Liver (tissue), 8 donors: ENCODE measurements at regions not wholly inside any gene's neighbourhood (a gene's known extent, or its start where the extent isn't known, plus 50 kb on each side); places are given as distances from the start of the nearest gene placed in this dataset.

Source experiments
- DNase-seq: peaks from one replicate; pipeline ENCODE4 v3.0.0-alpha.2; 2017; ENCODE audit warnings: low spot score
- H3K27ac ChIP-seq, 2 donors: one replicate each; pipeline ENCODE4 v1.7.0; 2013; ENCODE audit warnings: inconsistent platforms in 2 of 2, low read length in 2 of 2, control low read depth in 1 of 2, low read depth in 1 of 2, mild to moderate bottlenecking in 1 of 2
- H3K27me3 ChIP-seq, 4 donors: one replicate each; pipeline versions ENCODE4 v1.6.1 to v1.7.0; 2013; ENCODE audit warnings: low read length in 3 of 4, inconsistent platforms in 1 of 4, mild to moderate bottlenecking in 1 of 4, moderate library complexity in 1 of 4; ENCODE audit not compliant: control insufficient read depth in 4 of 4, insufficient read depth in 4 of 4
- H3K36me3 ChIP-seq, 4 donors: one replicate each; pipeline versions ENCODE4 v1.6.1 to v1.7.0; 2013; ENCODE audit warnings: low read length in 3 of 4, mild to moderate bottlenecking in 3 of 4, low read depth in 1 of 4, moderate library complexity in 1 of 4; ENCODE audit not compliant: control insufficient read depth in 4 of 4, insufficient read depth in 3 of 4
- H3K4me1 ChIP-seq, 4 donors: one replicate each; pipeline versions ENCODE4 v1.6.1 to v1.7.0; 2013; ENCODE audit warnings: low read length in 3 of 4, mild to moderate bottlenecking in 3 of 4, moderate library complexity in 1 of 4; ENCODE audit not compliant: control insufficient read depth in 4 of 4, insufficient read depth in 4 of 4
- H3K4me3 ChIP-seq, 3 donors: one replicate each; pipeline versions ENCODE4 v1.6.1 to v1.7.0; 2013; ENCODE audit warnings: low read length in 3 of 3, control low read depth in 1 of 3, low read depth in 1 of 3, mild to moderate bottlenecking in 1 of 3
- H3K9ac ChIP-seq, 2 donors: one replicate each; pipeline ENCODE4 v1.7.0; 2013; ENCODE audit warnings: low read length in 2 of 2, mild to moderate bottlenecking in 2 of 2, moderate library complexity in 2 of 2, control low read depth in 1 of 2, low read depth in 1 of 2
- H3K9me3 ChIP-seq, 4 donors: one replicate each; pipeline versions ENCODE4 v1.6.1 to v1.7.0; 2013; ENCODE audit warnings: low read length in 3 of 4; ENCODE audit not compliant: control insufficient read depth in 4 of 4
- EGR1 ChIP-seq, 2 donors: IDR thresholded peaks; 2 replicates each; pipeline ENCODE4 v1.6.1; 2016 to 2018; ENCODE audit warnings: antibody characterized with exemption in 2 of 2, low read depth in 2 of 2
- FOXA1 ChIP-seq: IDR thresholded peaks from 2 replicates; pipeline ENCODE4 v1.6.1; 2016; ENCODE audit warnings: antibody characterized with exemption
- FOXA2 ChIP-seq: IDR thresholded peaks from 2 replicates; pipeline ENCODE4 v1.6.1; 2016; ENCODE audit warnings: antibody characterized with exemption
- GABPA ChIP-seq, 2 donors: IDR thresholded peaks in 1 of 2; conservative IDR thresholded peaks in 1 of 2; 2 replicates each; pipeline ENCODE4 v1.6.1; 2016; ENCODE audit warnings: antibody characterized with exemption in 2 of 2, mild to moderate bottlenecking in 1 of 2, moderate library complexity in 1 of 2
- HNF4A ChIP-seq, 2 donors: conservative IDR thresholded peaks; 2 replicates each; pipeline ENCODE4 v1.6.1; 2016; ENCODE audit warnings: antibody characterized with exemption in 2 of 2, mild to moderate bottlenecking in 2 of 2
- HNF4G ChIP-seq: IDR thresholded peaks from 2 replicates; pipeline ENCODE4 v1.6.1; 2016; ENCODE audit warnings: antibody characterized with exemption
- JUND ChIP-seq, 2 donors: IDR thresholded peaks; 2 replicates each; pipeline ENCODE4 v1.6.1; 2016; ENCODE audit warnings: antibody characterized with exemption in 2 of 2
- NR2F2 ChIP-seq: IDR thresholded peaks from 2 replicates; pipeline ENCODE4 v1.6.1; 2016; ENCODE audit warnings: antibody characterized with exemption
- RAD21 ChIP-seq, 2 donors: IDR thresholded peaks; 2 replicates each; pipeline ENCODE4 v1.6.1; 2016; ENCODE audit warnings: antibody characterized with exemption in 2 of 2, mild to moderate bottlenecking in 2 of 2
- RXRA ChIP-seq, 2 donors: IDR thresholded peaks; 2 replicates each; pipeline ENCODE4 v1.6.1; 2017 to 2018; ENCODE audit warnings: antibody characterized with exemption in 2 of 2, mild to moderate bottlenecking in 1 of 2
- SP1 ChIP-seq: IDR thresholded peaks from 2 replicates; pipeline ENCODE4 v1.6.1; 2018; ENCODE audit warnings: antibody characterized with exemption, mild to moderate bottlenecking
- TAF1 ChIP-seq: conservative IDR thresholded peaks from 2 replicates; pipeline ENCODE4 v1.6.1; 2016; ENCODE audit warnings: antibody characterized with exemption, mild to moderate bottlenecking
- YY1 ChIP-seq: IDR thresholded peaks from 2 replicates; pipeline ENCODE4 v1.6.1; 2016; ENCODE audit warnings: antibody characterized with exemption, mild to moderate bottlenecking
- WGBS: extraction: QIAGEN DNeasy Blood & Tissue Kit; methylation state at CpG from one replicate; pipeline ENCODE4 v1.1.7; 2013; 5-methylcytosine and 5-hydroxymethylcytosine counted together
- TF ChIP-seq, protein P1 (sequence below): IDR thresholded peaks from 2 replicates; pipeline ENCODE4 v1.6.1; 2016; ENCODE audit warnings: antibody characterized with exemption
- TF ChIP-seq, protein P2 (sequence below): fragments of 150-350 bp; IDR thresholded peaks from 2 replicates; pipeline ENCODE4 v1.5.1; 2017; ENCODE audit warnings: improper control_type of control experiment, low read depth, low read length; ENCODE audit not compliant: missing input control
- TF ChIP-seq, protein P3 (sequence below): IDR thresholded peaks from 2 replicates; pipeline ENCODE4 v1.6.1; 2016; ENCODE audit warnings: antibody characterized with exemption
- TF ChIP-seq, protein P4 (sequence below): IDR thresholded peaks from 2 replicates; pipeline ENCODE4 v1.6.1; 2016; ENCODE audit warnings: antibody characterized with exemption, mild to moderate bottlenecking
- TF ChIP-seq, protein P5 (sequence below): IDR thresholded peaks from 2 replicates; pipeline ENCODE4 v1.6.1; 2016; ENCODE audit warnings: antibody characterized with exemption
- donor health status: healthy.
- donor health status: healthy.
- donor health status: healthy.
- donor health status: healthy.
- donor health status: healthy.

DNA sequence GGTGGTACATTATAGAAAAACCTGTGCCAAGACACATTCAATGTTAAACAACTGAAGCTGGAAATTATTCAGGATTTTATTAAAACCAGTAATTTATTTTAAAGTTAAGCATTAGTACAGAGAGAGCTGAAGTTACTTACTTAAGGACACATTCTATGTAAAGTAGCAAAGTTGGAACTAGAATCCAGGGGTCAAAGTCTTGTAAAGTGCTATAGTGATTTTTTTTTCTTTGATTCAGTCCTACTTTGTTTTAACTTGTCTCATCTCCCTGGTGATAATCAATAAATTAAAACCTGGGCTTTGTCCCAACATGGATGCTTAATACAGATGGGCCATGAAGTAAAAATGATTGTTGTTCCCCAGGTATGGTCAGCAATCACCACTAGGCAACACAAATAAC, 1271.8 kb upstream of the CHAC2 start:
- no peak for DNase-seq

DNA sequence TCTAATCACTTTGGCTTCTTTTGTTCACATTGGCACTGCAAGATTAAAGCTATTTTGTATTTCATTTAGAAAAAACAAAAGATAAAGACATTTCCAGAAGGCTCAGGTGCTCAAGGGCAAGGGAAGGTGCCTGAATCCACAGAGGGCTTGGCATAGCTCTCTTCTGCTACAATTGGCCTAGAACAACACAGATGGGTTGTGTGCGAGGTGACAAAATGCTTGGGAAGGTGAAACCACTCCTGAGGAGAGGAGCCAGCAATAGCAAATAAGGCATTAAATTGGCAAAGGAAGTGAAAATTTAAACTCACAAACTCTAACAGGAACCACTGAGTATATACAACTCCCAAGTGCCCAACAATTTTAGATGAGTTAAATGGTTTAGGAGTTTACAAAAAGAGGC, 1290.4 kb upstream of the CHAC2 start:
- TF ChIP-seq EGR1 (IDR thresholded peaks at IDR 0.05; ENCODE audit: low read depth in 2 of 2) (no peak), HNF4G (no peak), YY1 (no peak), NR2F2 (no peak), RAD21 (IDR thresholded peaks at IDR 0.05) (no peak), SP1 (no peak)
- TF ChIP-seq, protein P1, sequence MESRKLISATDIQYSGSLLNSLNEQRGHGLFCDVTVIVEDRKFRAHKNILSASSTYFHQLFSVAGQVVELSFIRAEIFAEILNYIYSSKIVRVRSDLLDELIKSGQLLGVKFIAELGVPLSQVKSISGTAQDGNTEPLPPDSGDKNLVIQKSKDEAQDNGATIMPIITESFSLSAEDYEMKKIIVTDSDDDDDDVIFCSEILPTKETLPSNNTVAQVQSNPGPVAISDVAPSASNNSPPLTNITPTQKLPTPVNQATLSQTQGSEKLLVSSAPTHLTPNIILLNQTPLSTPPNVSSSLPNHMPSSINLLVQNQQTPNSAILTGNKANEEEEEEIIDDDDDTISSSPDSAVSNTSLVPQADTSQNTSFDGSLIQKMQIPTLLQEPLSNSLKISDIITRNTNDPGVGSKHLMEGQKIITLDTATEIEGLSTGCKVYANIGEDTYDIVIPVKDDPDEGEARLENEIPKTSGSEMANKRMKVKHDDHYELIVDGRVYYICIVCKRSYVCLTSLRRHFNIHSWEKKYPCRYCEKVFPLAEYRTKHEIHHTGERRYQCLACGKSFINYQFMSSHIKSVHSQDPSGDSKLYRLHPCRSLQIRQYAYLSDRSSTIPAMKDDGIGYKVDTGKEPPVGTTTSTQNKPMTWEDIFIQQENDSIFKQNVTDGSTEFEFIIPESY, result no peak

More for the DNA sequence above, 1271.8 kb upstream of the CHAC2 start:
- Histone ChIP-seq H3K27me3 (no peaks in the 10 kb centered on the region), H3K36me3 (no peaks in the 10 kb centered on the region), H3K4me3 (no peak overlapping the region), H3K9me3 (peaks cover 0 to 5% (median 2%) of the 10 kb centered on the region in 4 donors), H3K4me1 (peaks cover 0 to 12% (median 11%) of the 10 kb centered on the region in 4 donors), H3K9ac (no peak overlapping the region), H3K27ac (no peak overlapping the region)
- TF ChIP-seq SP1 (peak; percentile 52), HNF4A (conservative IDR thresholded peaks at IDR 0.05) (peak; percentile 83 to 86), FOXA2 (no peak), HNF4G (peak; percentile 43), TAF1 (no peak), YY1 (no peak), RXRA (IDR thresholded peaks at IDR 0.05) (no peak), EGR1 (IDR thresholded peaks at IDR 0.05; ENCODE audit: low read depth in 2 of 2) (no peak), RAD21 (IDR thresholded peaks at IDR 0.05) (no peak), NR2F2 (no peak), JUND (IDR thresholded peaks at IDR 0.05) (no peak), FOXA1 (no peak), GABPA (IDR thresholded peaks at IDR 0.05 in 1 of 2, conservative IDR thresholded peaks at IDR 0.05 in 1 of 2) (no peak)
- TF ChIP-seq, protein P2, sequence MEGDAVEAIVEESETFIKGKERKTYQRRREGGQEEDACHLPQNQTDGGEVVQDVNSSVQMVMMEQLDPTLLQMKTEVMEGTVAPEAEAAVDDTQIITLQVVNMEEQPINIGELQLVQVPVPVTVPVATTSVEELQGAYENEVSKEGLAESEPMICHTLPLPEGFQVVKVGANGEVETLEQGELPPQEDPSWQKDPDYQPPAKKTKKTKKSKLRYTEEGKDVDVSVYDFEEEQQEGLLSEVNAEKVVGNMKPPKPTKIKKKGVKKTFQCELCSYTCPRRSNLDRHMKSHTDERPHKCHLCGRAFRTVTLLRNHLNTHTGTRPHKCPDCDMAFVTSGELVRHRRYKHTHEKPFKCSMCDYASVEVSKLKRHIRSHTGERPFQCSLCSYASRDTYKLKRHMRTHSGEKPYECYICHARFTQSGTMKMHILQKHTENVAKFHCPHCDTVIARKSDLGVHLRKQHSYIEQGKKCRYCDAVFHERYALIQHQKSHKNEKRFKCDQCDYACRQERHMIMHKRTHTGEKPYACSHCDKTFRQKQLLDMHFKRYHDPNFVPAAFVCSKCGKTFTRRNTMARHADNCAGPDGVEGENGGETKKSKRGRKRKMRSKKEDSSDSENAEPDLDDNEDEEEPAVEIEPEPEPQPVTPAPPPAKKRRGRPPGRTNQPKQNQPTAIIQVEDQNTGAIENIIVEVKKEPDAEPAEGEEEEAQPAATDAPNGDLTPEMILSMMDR, result no peak
- TF ChIP-seq, protein P3, sequence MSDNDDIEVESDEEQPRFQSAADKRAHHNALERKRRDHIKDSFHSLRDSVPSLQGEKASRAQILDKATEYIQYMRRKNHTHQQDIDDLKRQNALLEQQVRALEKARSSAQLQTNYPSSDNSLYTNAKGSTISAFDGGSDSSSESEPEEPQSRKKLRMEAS, result no peak
- TF ChIP-seq, protein P1, result no peak
- TF ChIP-seq, protein P4, sequence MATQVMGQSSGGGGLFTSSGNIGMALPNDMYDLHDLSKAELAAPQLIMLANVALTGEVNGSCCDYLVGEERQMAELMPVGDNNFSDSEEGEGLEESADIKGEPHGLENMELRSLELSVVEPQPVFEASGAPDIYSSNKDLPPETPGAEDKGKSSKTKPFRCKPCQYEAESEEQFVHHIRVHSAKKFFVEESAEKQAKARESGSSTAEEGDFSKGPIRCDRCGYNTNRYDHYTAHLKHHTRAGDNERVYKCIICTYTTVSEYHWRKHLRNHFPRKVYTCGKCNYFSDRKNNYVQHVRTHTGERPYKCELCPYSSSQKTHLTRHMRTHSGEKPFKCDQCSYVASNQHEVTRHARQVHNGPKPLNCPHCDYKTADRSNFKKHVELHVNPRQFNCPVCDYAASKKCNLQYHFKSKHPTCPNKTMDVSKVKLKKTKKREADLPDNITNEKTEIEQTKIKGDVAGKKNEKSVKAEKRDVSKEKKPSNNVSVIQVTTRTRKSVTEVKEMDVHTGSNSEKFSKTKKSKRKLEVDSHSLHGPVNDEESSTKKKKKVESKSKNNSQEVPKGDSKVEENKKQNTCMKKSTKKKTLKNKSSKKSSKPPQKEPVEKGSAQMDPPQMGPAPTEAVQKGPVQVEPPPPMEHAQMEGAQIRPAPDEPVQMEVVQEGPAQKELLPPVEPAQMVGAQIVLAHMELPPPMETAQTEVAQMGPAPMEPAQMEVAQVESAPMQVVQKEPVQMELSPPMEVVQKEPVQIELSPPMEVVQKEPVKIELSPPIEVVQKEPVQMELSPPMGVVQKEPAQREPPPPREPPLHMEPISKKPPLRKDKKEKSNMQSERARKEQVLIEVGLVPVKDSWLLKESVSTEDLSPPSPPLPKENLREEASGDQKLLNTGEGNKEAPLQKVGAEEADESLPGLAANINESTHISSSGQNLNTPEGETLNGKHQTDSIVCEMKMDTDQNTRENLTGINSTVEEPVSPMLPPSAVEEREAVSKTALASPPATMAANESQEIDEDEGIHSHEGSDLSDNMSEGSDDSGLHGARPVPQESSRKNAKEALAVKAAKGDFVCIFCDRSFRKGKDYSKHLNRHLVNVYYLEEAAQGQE, result peak; percentile 28
- TF ChIP-seq, protein P5, sequence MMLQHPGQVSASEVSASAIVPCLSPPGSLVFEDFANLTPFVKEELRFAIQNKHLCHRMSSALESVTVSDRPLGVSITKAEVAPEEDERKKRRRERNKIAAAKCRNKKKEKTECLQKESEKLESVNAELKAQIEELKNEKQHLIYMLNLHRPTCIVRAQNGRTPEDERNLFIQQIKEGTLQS, result no peak

More for the DNA sequence above, 1290.4 kb upstream of the CHAC2 start:
- Histone ChIP-seq H3K36me3 (no peaks in the 10 kb centered on the region), H3K4me3 (no peak overlapping the region), H3K9me3 (no peaks in the 10 kb centered on the region), H3K9ac (no peak overlapping the region), H3K4me1 (peaks cover 2 to 23% (median 18%) of the 10 kb centered on the region in 4 donors), H3K27me3 (no peaks in the 10 kb centered on the region), H3K27ac (no peak overlapping the region)
- DNase-seq, result no peak
- 89% methylated on average over 1 of the region's 1 CpG for WGBS
